H1 (cell line): ENCODE measurements at regions not wholly inside any gene's neighbourhood (a gene's known extent, or its start where the extent isn't known, plus 50 kb on each side); places are given as distances from the start of the nearest gene placed in this dataset.

Source experiments
- CHD1 ChIP-seq: IDR thresholded peaks from 2 replicates; pipeline ENCODE4 v1.6.1; 2012; ENCODE audit warnings: low read depth, low read length, improper control_type of control experiment
- SAP30 ChIP-seq: fragments of 300-600 bp; sonication (generic); IDR thresholded peaks from 2 replicates; pipeline ENCODE4 v1.7.1; 2012; ENCODE audit warnings: low read length, moderate library complexity, mild to moderate bottlenecking, inconsistent platforms; ENCODE audit not compliant: insufficient read depth, insufficient replicate concordance
- SRF ChIP-seq: IDR thresholded peaks from 2 replicates; pipeline ENCODE4 v1.6.1; 2011; ENCODE audit warnings: mild to moderate bottlenecking, low read depth, low read length, moderate library complexity

GRCh38 chr9:135214054-135214640 is 126.7 kb downstream of the OLFM1 start (continued):
- no peak for TF ChIP-seq SRF
- no peak for TF ChIP-seq SAP30
- no peak for TF ChIP-seq CHD1
